GM21723 (cell line): ENCODE measurements at regions not wholly inside any gene's neighbourhood (a gene's known extent, or its start where the extent isn't known, plus 50 kb on each side); places are given as distances from the start of the nearest gene placed in this dataset.

Experiments
- ATAC-seq: cut with Tn5 transposase; IDR thresholded peaks from one replicate; pipeline ENCODE4 v1.9.1; 2021; ENCODE audit warnings: mild to moderate bottlenecking, moderate library complexity; ENCODE audit not compliant: unreplicated experiment

GRCh38 chr6:10060004-10060403, 354.9 kb downstream of the TFAP2A start:
- ATAC-seq: no peak

DNA sequence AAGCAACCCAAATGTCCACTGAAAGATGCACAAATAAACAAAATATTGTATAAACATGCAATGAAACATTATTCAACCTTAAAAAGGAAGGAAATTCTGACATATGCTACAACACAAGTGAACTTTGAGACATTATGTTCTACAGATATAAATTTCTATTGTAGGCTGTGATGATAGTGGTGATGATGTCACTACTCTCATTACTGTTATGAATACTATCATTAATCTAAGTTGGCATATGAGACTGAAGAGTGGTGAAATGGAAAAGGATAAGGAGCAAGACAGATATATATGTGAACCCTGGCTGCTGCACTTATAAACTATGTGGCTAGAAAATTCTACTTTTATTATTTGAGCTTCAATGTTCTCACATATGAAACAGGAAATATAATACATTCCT, 360.2 kb downstream of the TFAP2A start:
- ATAC-seq: no peak

DNA sequence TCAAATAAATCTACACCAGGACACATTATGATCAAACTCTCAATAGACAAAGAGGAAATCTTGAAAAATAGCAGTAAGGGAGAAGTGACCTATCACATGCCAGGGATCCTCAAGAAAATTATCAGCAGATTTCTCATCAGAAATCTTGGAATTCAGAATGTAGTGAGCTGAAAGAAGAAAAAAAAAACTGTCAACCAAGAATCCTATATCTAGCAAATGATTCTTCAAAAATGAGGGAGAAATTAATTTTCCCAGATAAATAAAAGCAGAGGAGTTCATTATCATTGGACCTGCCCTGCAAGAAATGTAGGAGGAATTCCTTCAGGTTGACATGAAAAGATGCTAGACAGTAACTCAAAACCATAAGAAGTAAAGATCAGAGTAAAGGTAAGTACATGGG, 363.6 kb downstream of the TFAP2A start:
- ATAC-seq: no peak

DNA sequence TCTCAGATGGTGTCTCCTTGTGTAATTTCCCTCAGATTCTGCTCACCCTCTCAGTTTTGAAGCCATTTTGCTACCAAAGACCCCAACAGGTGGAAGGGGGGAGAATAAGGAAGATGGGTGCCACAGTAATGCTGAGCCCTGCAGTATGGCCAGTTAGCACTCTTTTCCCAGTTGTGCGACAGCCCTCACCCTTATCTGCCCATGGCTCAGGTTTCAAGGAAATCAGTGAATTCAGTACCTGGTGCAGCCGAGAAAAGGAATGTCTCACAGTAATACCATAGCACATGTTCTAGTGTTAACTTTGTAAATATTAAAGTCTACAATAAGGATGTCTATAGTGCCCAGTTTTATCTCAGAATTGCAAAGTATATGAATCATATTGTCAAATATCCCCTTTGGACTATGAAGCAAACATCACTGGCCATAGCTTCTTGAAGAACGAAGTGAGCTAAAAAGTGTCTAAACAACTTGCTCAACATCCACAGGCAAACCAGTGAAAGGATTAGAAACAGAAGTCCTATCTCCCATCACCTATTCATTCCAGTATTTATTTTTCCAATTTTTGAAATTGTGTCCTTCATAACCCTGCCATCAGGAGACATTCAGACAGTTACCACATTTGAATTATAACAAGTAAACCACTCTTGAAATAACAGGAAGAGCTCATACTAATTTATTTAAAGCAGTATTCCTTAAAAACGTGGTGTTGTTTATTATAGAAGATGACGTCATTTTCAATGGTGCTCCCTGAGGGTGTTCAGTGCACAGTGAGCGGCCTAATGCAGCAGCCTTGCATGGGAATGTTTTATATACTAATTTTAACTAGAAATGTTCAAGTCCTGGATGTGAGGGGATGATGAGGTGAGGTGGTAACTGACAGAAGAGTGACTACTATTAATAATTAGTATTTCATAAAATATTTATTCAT, 366.2 kb downstream of the TFAP2A start:
- ATAC-seq: no peak

GRCh38 chr6:10042280-10042679, 372.6 kb downstream of the TFAP2A start:
- ATAC-seq: no peak

DNA sequence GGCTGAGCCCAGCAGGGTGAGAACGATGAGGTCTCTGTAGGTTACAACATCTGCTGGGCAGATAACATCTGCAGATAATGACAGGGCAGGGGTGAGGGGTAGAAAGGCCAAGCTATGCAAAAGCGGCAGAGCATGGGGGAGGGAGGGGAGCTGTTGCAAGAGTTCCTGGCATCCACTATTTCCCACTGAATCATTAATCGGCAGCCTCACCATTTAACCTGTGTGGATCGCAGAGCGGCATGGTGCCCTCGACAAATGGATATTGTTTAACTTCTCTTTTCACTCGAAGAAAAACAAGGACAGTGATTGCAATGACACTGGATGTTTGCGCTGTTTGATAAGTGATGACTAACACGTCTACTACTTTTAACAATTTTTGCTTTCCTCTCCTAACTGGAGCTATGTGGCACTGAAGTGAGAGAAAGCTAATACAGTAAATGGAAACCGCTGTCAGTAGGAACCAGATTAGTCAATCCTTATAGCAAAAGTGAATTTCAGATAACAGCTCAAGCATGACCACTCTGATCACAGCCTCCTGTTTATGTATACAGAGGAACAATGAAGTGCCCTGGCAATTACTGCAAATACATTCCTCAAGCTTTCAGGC, 381.5 kb downstream of the TFAP2A start:
- ATAC-seq: no peak

DNA sequence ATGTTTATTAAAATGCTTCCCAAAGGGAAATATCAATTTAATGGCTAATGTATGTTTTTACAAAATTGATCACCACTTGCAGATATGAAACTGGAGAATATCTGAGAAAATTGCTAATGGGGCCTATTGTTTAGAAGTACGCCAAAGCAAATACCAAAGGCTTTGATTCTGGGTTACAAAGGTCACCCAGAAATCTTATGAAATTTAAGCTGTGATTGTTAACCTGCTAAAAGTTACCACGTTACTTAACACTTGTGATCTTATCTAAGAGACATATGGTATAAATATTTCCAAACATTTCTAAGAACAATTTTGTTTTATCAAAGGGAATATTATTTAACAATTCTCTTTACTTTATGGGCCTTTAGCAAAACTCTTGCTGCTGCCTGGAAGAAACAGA, 383.3 kb downstream of the TFAP2A start:
- ATAC-seq: no peak

- no peak for ATAC-seq
These were observed 383.8 kb downstream of the TFAP2A start for GRCh38 chr6:10030942-10031537.

DNA sequence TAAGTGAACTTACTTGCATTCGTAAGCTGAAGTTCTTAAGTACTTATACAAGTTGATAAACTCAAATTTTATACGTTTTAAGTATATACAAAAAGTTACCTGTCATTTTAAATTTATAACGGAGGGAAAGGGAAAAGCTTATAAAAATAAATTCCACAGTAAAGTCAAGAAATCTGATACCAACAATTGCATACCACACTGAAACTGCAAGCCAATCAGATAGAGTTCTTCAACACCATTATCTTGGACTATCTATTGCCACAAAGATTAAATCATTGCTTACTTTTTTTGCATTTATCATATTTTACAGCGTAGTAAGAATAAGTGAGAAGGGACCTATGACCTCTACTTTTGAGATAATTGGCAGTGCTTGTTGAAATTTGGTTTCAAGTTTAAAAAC, 386.7 kb downstream of the TFAP2A start:
- ATAC-seq: no peak

GRCh38 chr6:10019851-10020250, 395.0 kb downstream of the TFAP2A start:
- ATAC-seq: no peak

GRCh38 chr6:10014557-10014956, 400.3 kb downstream of the TFAP2A start:
- ATAC-seq: no peak

- no peak for ATAC-seq
These were observed 414.3 kb downstream of the TFAP2A start for GRCh38 chr6:10000551-10000950.

DNA sequence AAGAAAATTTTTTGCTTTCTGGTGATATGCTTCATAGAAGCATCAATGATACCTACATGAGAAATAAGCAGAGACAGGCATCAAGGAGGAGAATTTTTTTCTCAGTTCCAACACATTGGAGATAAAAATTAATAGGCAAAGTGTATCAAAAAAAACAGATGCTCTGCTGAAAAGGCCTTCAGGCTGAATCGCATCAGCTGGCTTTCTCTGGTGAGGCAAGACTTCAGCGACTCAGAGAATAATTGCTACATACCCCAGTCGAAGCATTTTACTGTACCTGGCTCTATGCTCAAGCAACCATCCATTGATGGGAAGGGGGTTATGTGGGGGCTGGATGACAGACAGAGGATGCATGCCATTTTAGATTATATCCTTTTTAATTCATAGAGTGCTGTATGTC, 415.1 kb downstream of the TFAP2A start:
- ATAC-seq: no peak

- no peak for ATAC-seq
These were observed 428.6 kb downstream of the TFAP2A start for GRCh38 chr6:9986273-9986672.

DNA sequence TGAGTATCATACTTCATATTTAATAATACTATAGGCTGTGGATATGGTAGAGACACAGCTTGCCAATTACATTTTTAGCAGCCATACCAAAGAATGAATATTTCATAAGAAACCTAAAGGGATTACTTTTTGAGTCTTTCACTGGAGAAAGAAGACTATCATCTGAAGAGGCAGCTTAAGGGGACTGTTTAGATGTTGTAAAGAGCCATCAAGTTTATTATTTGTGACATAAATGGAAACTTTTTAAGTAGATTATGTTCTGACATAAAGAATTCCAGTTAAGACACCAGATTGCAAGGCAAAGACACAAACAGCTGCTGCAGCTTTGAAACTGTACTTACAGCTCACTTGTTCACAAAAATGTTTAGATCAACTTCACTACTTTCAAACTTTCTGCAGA, 429.4 kb downstream of the TFAP2A start:
- no peak for ATAC-seq

- ATAC-seq: no peak
These were observed 430.3 kb downstream of the TFAP2A start for GRCh38 chr6:9984607-9985006.

DNA sequence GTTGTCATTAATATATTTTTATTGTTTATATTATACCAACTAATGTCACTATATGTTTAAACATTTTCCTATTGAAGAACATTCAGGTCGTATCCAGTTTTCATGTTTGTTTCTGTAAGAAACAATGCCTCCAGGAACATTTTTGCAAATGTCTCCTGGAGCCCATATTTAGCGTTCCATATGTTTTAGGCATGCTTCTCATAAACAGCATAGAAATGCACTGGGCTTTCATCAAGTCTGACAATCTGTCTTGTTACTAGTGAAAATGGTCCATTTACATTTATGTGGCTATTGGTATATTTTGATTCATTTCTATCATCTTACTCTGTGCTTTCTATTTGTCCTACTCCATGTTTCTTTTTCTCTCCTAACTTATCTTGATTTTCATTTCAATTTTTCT, 431.7 kb downstream of the TFAP2A start:
- no peak for ATAC-seq

DNA sequence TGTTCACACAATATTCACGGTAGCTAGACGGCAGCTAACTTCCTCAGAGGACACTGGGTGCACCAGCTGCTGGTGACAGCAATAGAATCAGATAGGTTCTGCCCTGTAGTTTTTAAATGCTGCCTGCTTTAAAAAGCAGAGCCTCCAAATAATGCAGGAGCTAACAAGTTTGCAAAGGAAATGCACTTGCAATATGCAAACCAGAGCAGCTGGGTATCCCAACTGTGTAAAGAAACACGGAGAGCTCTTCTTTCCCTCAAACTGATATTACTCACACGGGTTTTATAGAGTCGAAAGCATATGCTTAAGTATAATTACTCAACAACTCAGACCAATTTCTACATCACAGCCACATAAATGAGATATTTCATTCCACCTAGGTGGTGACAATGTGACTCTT, 432.7 kb downstream of the TFAP2A start:
- ATAC-seq: no peak

GRCh38 chr6:9979996-9980395, 434.9 kb downstream of the TFAP2A start:
- no peak for ATAC-seq

GRCh38 chr6:9978480-9978879, 436.4 kb downstream of the TFAP2A start:
- no peak for ATAC-seq

- no peak for ATAC-seq
These were observed 437.5 kb downstream of the TFAP2A start for GRCh38 chr6:9977411-9977810.

GRCh38 chr6:9961646-9962045, 453.2 kb downstream of the TFAP2A start:
- ATAC-seq: no peak
